ENCODE measurements at regions not wholly inside any gene's neighbourhood (a gene's known extent, or its start where the extent isn't known, plus 50 kb on each side); places are given as distances from the start of the nearest gene placed in this dataset.

- Histone ChIP-seq H3K27me3 (replicated peaks in 1 of 2; ENCODE audit: control insufficient read depth in 2 of 2, insufficient read depth in 2 of 2, low read length in 1 of 2) (no peaks in the 10 kb centered on the region), H3K79me2 (ENCODE audit: control insufficient read depth, insufficient read depth, low read length) (no peaks in the 10 kb centered on the region), H2AFZ (ENCODE audit: control insufficient read depth, low read depth, low read length) (no peak overlapping the region), H3K4me2 (ENCODE audit: control insufficient read depth, insufficient read depth) (no peak overlapping the region), H3K9me3 (replicated peaks; ENCODE audit: control insufficient read depth, insufficient read depth, low read length) (peaks cover 2% of the 10 kb centered on the region; the same call in 2 of the 3 replicates), H3K9ac (ENCODE audit: control insufficient read depth, insufficient read depth, low read length) (no peak overlapping the region), H3K27ac (ENCODE audit: control insufficient read depth, insufficient read depth) (no peak overlapping the region), H3K4me1 (ENCODE audit: control insufficient read depth, insufficient read depth, low read length) (peaks cover 9% of the 10 kb centered on the region), H3K36me3 (ENCODE audit: control insufficient read depth in 2 of 2, insufficient read depth in 2 of 2, low read length in 1 of 2) (no peaks in the 10 kb centered on the region), H3K4me3 (no peak overlapping the region), H4K20me1 (ENCODE audit: control insufficient read depth, insufficient read depth) (no peaks in the 10 kb centered on the region)
- WGBS (ENCODE audit: insufficient coverage, insufficient replicate concordance, low lambda C conversion rate, missing lambda C conversion rate), result 66% methylated on average over 9 of the region's 9 CpGs
- SMC1A ChIA-PET (ENCODE audit: uncharacterized antibody, unreplicated experiment), result interaction anchor here (0.6 to 0.9 kb wide), 2 partner anchors 11 to 80 kb away, joined by 3 read pairs; no protein-coding TSS in a partner anchor
- intact Hi-C loops (cut with micrococcal nuclease; ENCODE audit: unreplicated experiment), result loop anchor here (10.0 kb wide), 1 partner anchor 686 kb away; no protein-coding TSS in a partner anchor
- CTCF ChIA-PET, result interaction anchor here (0.8 to 1.4 kb wide), 3 partner anchors 14 to 179 kb away, joined by 4 to 5 read pairs (median 4); no protein-coding TSS in a partner anchor
- POLR2A ChIA-PET, result no interaction called here
- in situ Hi-C loops (cut with MboI), result loop anchor here (10.0 kb wide), 1 partner anchor 686 kb away; no protein-coding TSS in a partner anchor
- ATAC-seq (no peak), FAIRE-seq (no peak), DNase-seq (ENCODE audit: low read depth, low spot score) (no peak)
- BruUV-seq (replicated peaks), result no TSS peak
- RAD21 ChIA-PET (ENCODE audit: unreplicated experiment), result no interaction called here
- TF ChIP-seq ZNF207 (IDR thresholded peaks at IDR 0.05; ENCODE audit: borderline replicate concordance), result no peak
- no peak for TF ChIP-seq GABPA (IDR thresholded peaks at IDR 0.05; ENCODE audit: low read depth)
- TF ChIP-seq POLR2AphosphoS2 (IDR thresholded peaks at IDR 0.05; ENCODE audit: low read depth, low read length), result no peak
- TF ChIP-seq KDM1A (IDR thresholded peaks at IDR 0.05; ENCODE audit: borderline replicate concordance), result no peak
- no peak for TF ChIP-seq RFX5 (IDR thresholded peaks at IDR 0.05; ENCODE audit: low read depth, low read length)
- no peak for TF ChIP-seq CREM (IDR thresholded peaks at IDR 0.05; ENCODE audit: low read depth)
- TF ChIP-seq STAT1 (conservative IDR thresholded peaks at IDR 0.05), result no peak
- no peak for TF ChIP-seq BMI1 (IDR thresholded peaks at IDR 0.05; ENCODE audit: borderline replicate concordance)
- TF ChIP-seq ESRRA (IDR thresholded peaks at IDR 0.05; ENCODE audit: low read length), result no peak
- no peak for TF ChIP-seq JUNB (IDR thresholded peaks at IDR 0.05)
- TF ChIP-seq, protein P1, sequence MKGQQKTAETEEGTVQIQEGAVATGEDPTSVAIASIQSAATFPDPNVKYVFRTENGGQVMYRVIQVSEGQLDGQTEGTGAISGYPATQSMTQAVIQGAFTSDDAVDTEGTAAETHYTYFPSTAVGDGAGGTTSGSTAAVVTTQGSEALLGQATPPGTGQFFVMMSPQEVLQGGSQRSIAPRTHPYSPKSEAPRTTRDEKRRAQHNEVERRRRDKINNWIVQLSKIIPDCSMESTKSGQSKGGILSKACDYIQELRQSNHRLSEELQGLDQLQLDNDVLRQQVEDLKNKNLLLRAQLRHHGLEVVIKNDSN (IDR thresholded peaks at IDR 0.05; ENCODE audit: borderline replicate concordance, extremely low read length, insufficient read depth, low read depth, low read length), result no peak
- TF ChIP-seq DPF2 (IDR thresholded peaks at IDR 0.05), result no peak
- TF ChIP-seq HCFC1 (IDR thresholded peaks at IDR 0.05; ENCODE audit: low read length), result no peak
- no peak for TF ChIP-seq MXI1 (IDR thresholded peaks at IDR 0.05; ENCODE audit: low read depth, low read length)
- no peak for TF ChIP-seq CBFB (IDR thresholded peaks at IDR 0.05; ENCODE audit: low read depth)
- TF ChIP-seq SPI1 (IDR thresholded peaks at IDR 0.05; ENCODE audit: borderline replicate concordance, insufficient read depth, low read depth, low read length), result no peak
- TF ChIP-seq, protein P2, sequence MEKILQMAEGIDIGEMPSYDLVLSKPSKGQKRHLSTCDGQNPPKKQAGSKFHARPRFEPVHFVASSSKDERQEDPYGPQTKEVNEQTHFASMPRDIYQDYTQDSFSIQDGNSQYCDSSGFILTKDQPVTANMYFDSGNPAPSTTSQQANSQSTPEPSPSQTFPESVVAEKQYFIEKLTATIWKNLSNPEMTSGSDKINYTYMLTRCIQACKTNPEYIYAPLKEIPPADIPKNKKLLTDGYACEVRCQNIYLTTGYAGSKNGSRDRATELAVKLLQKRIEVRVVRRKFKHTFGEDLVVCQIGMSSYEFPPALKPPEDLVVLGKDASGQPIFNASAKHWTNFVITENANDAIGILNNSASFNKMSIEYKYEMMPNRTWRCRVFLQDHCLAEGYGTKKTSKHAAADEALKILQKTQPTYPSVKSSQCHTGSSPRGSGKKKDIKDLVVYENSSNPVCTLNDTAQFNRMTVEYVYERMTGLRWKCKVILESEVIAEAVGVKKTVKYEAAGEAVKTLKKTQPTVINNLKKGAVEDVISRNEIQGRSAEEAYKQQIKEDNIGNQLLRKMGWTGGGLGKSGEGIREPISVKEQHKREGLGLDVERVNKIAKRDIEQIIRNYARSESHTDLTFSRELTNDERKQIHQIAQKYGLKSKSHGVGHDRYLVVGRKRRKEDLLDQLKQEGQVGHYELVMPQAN (conservative IDR thresholded peaks at IDR 0.05), result no peak
- no peak for TF ChIP-seq CHD2 (IDR thresholded peaks at IDR 0.05; ENCODE audit: borderline replicate concordance, low read depth, low read length)
- no peak for TF ChIP-seq MYC (IDR thresholded peaks at IDR 0.05; ENCODE audit: insufficient read depth, insufficient read length, insufficient replicate concordance, low read length, severe bottlenecking)
- TF ChIP-seq BACH1 (IDR thresholded peaks at IDR 0.05; ENCODE audit: borderline replicate concordance), result no peak
These were observed 124.9 kb downstream of the NPY start for GRCh38 chr7:24408798-24409430.

Data from GM12878 (cell line).